Fibroblast of skin of right biceps (primary cell): ENCODE measurements at regions not wholly inside any gene's neighbourhood (a gene's known extent, or its start where the extent isn't known, plus 50 kb on each side); places are given as distances from the start of the nearest gene placed in this dataset.

Experiments used
- DNase-seq: peaks from one replicate; pipeline ENCODE4 v3.0.0-alpha.2; 2013

DNA sequence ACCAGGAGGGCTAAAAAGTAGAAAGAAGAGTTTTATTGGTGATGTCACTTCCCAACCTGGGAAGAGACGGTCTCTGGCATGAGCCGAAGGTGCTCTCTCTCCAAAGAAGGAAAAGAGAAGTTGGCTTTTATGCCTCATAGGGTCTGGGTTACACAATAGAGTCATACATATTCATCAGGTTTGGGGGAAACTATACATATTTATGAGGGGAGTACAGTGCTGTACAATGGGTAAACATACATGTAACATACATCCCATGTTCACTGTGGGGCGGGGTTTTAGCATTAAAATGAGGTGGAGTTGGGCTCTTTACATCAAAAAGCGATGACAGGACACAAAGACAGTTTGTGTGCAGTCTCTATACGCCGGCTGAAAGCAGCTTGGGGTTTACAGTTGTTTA, 701.7 kb downstream of the TYW1 start:
- no peak for DNase-seq

- DNase-seq = no peak
These were observed 709.2 kb downstream of the TYW1 start for GRCh38 chr7:67705850-67706249.

DNA sequence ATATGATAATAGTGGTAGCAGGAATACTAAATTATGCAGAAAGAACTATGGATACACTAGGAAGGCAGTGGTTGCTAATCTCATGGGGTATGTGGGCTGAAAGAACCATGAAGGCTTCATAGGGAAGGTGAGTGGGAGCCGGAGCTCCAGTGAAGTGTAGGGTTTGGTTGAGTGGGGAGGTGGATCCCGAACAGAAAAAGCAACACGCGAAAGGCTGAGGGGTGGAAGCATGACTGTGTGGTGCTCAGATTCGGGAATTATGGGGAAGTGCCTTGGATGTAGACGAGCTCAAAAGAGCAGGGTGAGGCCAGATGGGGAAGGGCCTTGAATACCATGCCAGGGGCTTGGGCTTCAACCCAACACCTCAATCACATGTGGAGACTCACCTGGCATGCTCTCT, 715.1 kb downstream of the TYW1 start:
- DNase-seq = no peak

DNA sequence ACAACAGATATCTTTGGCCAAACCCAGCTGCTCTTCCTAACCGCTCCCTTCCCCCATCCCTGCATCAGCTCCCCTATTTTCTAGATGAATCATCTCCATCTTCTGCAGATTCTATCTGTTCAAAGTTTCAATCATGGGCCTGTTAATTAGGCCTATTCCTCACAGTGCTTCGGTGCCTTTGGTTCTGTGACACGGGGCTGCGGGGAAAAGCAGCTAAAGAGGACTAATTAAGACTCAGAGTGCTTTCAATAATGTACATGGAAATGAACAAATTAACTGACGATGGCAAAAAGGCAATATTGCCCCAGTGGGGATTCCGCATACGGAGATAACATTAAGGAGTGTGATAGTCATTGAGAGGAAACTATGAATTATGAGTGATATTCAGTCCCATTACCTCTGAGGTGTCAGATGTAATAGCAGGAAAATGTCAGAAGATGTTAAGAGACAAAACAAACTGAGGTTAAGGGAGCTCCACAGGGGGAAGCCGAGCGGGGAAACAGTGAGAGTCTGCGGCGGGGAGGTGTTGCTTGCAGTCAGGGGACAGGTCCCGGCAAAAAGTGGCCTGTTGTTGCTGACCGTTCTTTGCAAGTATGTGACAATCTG, 716.9 kb downstream of the TYW1 start:
- no peak for DNase-seq

DNA sequence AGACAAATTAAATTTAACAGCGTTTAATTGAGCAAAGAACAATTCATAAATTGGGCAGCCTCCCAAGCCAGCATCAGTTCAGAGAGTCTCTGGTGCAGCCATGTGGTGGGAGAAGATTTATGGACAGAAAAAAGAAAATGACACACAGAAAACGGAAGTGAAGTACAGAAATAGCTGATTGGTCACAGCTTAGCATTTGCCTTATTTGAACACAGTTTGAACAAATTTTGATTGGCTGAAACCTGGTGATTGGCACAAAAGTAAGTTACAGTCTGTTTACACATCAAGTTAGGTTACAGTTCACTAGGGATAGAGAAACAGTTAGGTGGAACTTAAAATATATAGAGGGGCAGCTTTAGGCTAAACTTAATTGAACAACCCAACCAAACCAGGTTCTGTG, 720.1 kb downstream of the TYW1 start:
- peak; percentile 15 for DNase-seq

DNA sequence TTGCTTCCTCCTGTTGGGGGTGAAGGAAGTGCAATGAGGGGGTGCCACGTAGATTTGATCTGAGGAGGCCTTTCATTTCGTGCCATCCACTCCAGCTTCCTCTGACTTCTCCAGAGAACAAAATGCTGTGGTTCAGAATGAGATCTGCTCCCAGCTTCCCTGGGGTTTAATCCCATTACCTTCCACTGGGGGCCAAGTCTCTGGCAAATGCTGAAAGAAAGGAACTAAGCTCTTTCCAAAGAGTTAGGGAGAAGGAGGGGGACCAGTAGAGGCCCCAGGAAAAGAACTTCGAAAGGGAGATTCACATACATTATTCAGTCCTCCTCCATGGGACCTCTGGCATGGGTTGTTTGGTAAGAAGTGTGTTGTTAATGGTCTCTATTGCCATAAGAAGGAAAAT, 727.0 kb downstream of the TYW1 start:
- no peak for DNase-seq

DNA sequence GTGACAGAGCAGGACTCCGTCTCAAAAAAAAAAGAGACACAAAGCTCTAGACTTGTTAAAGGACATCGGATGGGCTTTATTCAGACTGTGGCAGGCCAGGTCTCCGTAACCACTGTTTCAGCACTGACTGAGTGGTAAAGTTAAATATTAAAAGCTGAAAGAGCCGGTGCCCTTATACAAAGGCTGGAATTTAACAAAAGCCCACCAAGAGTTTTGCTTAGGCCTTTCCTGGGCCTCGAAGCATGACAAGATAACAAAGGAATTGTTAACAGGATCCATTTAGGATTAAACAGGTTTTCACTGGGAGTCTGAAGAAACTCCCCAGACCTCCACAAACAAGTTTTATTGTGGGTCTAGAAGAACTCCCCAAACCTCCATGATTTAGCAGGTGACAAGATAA, 727.8 kb downstream of the TYW1 start:
- DNase-seq = no peak

GRCh38 chr7:67724955-67725354, 728.3 kb downstream of the TYW1 start:
- no peak for DNase-seq

- DNase-seq = no peak
These were observed 728.8 kb downstream of the TYW1 start for GRCh38 chr7:67725423-67725822.

DNA sequence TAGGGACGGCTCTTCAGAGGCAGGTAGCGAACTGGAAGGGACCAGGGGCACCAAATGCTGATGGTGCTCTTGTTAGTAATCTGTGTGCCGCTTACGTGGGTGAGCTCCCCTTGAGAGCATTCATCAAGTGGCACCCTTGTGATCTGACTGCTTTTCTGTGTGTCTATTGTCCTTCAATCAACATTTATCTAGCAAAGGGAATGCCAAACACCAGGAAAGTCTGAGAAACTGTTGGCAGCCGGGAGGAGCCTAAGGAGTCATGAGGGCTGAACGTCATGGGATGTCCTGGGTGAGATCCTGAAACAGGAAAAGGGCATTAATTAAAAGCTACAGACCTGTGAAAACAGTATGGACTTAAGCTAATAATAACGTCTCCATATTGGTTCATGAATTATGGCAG, 733.1 kb downstream of the TYW1 start:
- DNase-seq = no peak

DNA sequence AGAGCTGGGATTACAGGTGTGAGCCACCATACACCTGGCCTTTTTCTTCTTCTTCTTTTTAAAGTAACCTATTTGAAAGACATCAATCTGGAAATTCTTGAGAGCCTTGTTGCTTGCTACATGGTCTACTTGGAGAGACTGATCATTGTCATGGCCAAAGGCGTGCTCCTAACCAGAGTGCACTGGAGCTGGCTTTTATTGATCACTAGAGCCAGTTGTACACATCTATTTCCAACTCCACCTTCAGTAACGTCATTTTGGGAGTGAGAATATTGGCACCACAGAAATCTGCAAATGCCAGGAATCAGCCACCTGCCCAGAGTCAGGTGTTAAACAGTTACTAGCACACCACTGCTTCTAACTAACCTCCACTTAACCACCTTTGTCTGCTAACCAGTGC, 735.1 kb downstream of the TYW1 start:
- DNase-seq = no peak

DNA sequence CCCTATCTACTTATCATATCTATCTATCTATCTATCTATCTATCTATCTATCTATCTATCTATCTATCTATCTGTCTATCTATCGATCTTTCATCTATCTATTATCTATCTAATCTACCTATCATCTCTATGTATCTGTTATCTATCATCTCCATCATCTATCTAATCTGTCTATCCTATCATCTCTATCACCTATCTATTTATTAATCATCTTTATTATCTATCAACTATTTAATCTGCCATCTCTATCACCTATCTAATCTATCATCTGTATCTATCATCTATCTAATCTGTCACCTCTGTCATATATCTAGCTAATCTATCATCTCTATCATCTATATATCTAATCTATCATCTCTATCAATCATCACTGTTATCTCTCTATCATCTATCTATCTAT, 736.3 kb downstream of the TYW1 start:
- DNase-seq = no peak

DNA sequence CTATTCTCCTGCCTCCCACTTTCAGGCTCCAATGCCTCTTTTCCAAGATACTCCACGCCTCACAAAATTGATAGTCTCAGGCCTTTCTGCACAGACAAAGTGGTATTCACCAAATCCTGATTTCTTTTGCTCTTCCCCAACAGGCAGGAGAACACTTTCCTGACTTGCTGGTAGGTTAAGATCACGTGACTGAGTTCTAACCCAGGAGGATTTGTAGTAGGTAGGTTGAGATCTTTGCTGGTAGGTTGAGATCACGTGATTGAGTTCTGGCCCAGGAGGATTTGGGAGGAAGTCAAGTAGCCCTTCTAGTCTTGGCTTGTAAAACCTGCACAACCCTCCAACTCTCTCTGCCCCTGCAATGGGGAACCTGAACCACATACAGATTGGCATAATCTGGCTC, 741.5 kb downstream of the TYW1 start:
- DNase-seq = no peak

GRCh38 chr7:67738958-67739357, 742.3 kb downstream of the TYW1 start:
- DNase-seq = peak; percentile 74

GRCh38 chr7:67743501-67743900, 746.9 kb downstream of the TYW1 start:
- DNase-seq = no peak

DNA sequence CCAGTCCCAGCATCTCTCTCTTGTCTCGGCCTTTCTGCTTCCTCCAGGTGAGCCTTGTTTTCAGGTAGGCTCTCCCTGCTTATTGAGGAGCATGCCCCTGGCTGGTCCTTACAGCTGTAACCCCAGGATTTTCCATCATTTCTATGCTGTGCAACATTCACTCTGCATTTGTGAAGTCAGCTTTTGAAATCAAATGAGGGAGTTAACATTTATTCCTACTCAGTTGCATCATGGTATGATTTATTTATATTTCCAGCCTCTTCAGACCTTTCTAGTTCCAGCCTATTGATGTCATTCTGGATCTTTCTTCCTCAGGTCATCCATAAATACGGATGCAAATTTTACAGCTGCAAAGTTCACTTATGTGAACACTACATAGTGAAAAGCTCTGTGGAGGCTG, 755.6 kb downstream of the TYW1 start:
- DNase-seq = no peak

- DNase-seq = peak; percentile 28
These were observed 757.3 kb downstream of the TYW1 start for GRCh38 chr7:67753891-67754290.

GRCh38 chr7:67754651-67755050, 758.0 kb downstream of the TYW1 start:
- peak; percentile 62 for DNase-seq

- peak; percentile 16 for DNase-seq
These were observed 761.9 kb downstream of the TYW1 start for GRCh38 chr7:67758551-67758950.

DNA sequence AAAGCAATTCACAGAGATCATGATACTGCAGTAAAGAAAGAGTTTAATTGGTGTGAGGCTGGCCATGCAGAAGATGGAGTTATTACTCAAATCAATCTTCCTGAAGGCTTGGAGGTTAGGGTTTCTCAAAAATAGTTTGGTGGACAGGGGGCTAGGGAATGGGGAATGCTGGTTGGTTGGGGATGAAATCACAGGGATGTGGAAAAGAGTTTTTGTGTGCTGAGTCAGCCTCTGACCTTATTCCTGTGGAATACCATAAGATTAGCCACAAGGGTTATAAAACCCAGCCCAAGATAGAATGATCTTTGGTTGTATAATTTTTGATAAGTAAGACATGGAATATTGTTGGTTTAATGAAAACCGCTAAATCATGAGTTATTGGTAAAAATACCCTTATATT, 764.3 kb downstream of the TYW1 start:
- peak; percentile 70 for DNase-seq

DNA sequence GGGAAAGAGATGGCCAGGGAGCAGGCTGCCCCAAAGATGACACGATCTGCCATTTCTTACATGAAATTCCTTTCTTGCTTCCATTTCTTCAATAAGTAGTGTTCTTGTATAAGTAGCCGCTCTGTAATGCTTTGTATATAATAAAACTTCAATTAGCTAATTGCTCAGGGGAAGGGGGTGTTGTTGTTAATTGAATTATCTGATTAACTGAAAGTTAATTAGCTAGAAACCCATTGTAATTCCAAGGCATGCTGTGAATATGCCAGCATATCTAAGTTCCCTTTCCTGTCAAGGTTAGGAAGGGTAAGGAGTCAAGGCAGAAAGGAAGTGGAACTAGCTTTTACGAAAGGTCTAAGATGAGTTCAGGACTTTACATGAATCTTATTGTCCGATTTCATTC, 765.9 kb downstream of the TYW1 start:
- no peak for DNase-seq

DNA sequence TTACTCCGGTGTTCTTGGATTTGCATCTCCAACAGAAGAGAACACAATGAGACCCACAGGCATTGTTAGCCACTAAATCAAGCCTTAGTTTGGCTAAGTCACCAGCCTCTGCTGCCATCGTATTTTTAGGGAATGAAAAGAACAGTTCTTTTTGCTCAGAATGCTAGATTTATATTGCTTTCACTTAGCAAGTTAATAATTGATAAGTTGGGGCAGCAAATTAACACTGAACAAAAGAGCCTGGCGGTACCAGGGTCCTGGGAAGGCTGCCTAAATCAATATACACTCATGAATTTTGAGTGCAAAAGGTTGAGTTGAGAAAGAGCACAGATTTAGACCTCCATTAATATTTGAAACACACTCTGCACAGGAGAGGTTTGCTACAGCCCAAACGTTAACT, 767.7 kb downstream of the TYW1 start:
- no peak for DNase-seq

GRCh38 chr7:67765481-67766175, 769.0 kb downstream of the TYW1 start:
- no peak for DNase-seq

- no peak for DNase-seq
These were observed 770.3 kb downstream of the TYW1 start for GRCh38 chr7:67766906-67767410.
